ENCODE measurements at regions not wholly inside any gene's neighbourhood (a gene's known extent, or its start where the extent isn't known, plus 50 kb on each side); places are given as distances from the start of the nearest gene placed in this dataset.

- TF ChIP-seq ZNF830 (tag by site-specific recombination; IDR thresholded peaks at IDR 0.05; ENCODE audit: low read depth) (no peak), ZNF621 (tag by site-specific recombination; IDR thresholded peaks at IDR 0.05) (no peak), ZNF76 (tag by site-specific recombination; IDR thresholded peaks at IDR 0.05; ENCODE audit: borderline replicate concordance, low read depth) (no peak), HOXA7 (CRISPR knock-in tag; IDR thresholded peaks at IDR 0.05; ENCODE audit: borderline replicate concordance) (no peak), CTCF (tag by site-specific recombination; IDR thresholded peaks at IDR 0.05) (no peak), ZNF2 (tag by site-specific recombination; IDR thresholded peaks at IDR 0.05) (no peak), ZNF560 (tag by site-specific recombination; IDR thresholded peaks at IDR 0.05; ENCODE audit: borderline replicate concordance) (no peak)
Observed at GRCh38 chr9:31821583-31821982, 562.9 kb upstream of the ACO1 start (continued).

GRCh38 chr9:31823365-31823764 is 561.1 kb upstream of the ACO1 start:
- ChIA-PET POLR2A (no interaction called here), CTCF (no interaction called here)
- H3K27ac ChIP-seq (ENCODE audit: extremely low read depth, low read depth, low read length): no peak overlapping the region

GRCh38 chr9:31824860-31825259 is 559.6 kb upstream of the ACO1 start:
- Histone ChIP-seq H3K9me3 (ENCODE audit: control insufficient read depth, insufficient read depth, low read depth, low read length) (no peaks in the 10 kb centered on the region), H3K4me1 (ENCODE audit: control insufficient read depth, insufficient read depth, low read length) (no peaks in the 10 kb centered on the region), H3K27ac (ENCODE audit: extremely low read depth, low read depth, low read length) (no peak overlapping the region), H3K4me3 (ENCODE audit: low read depth, low read length) (no peak overlapping the region), H3K36me3 (ENCODE audit: control insufficient read depth in 2 of 2, insufficient read depth in 1 of 2, low read length in 2 of 2) (no peaks in the 10 kb centered on the region)
- TF ChIP-seq ZNF776 (tag by site-specific recombination; IDR thresholded peaks at IDR 0.05; ENCODE audit: borderline replicate concordance): no peak
- TF ChIP-seq SP2 (tag by site-specific recombination; IDR thresholded peaks at IDR 0.05): no peak
- no peak for TF ChIP-seq ZSCAN5A (tag by site-specific recombination; IDR thresholded peaks at IDR 0.05)
- CTCF ChIA-PET: interaction anchor here (0.7 kb wide), 1 partner anchor 22 kb away, joined by 3 read pairs; no protein-coding TSS in a partner anchor
- POLR2A ChIA-PET: no interaction called here

More at GRCh38 chr9:31823365-31823764, 561.1 kb upstream of the ACO1 start:
- Histone ChIP-seq H3K36me3 (ENCODE audit: control insufficient read depth in 2 of 2, insufficient read depth in 1 of 2, low read length in 2 of 2) (no peaks in the 10 kb centered on the region), H3K9me3 (ENCODE audit: control insufficient read depth, insufficient read depth, low read depth, low read length) (no peaks in the 10 kb centered on the region), H3K4me3 (ENCODE audit: low read depth, low read length) (no peak overlapping the region), H3K4me1 (ENCODE audit: control insufficient read depth, insufficient read depth, low read length) (no peaks in the 10 kb centered on the region)
- no peak for TF ChIP-seq BCL11A (tag by site-specific recombination; IDR thresholded peaks at IDR 0.05; ENCODE audit: low read depth)
- TF ChIP-seq ZNF24 (tag by site-specific recombination; IDR thresholded peaks at IDR 0.05): no peak
- no peak for TF ChIP-seq ZNF133 (tag by site-specific recombination; IDR thresholded peaks at IDR 0.05)
- TF ChIP-seq ZNF521 (tag by site-specific recombination; IDR thresholded peaks at IDR 0.05): no peak
- no peak for TF ChIP-seq ZNF571 (tag by site-specific recombination; IDR thresholded peaks at IDR 0.05)
- no peak for TF ChIP-seq ZNF48 (tag by site-specific recombination; IDR thresholded peaks at IDR 0.05)
- no peak for TF ChIP-seq ZNF664 (tag by site-specific recombination; IDR thresholded peaks at IDR 0.05)
- TF ChIP-seq ZNF132 (tag by site-specific recombination; IDR thresholded peaks at IDR 0.05; ENCODE audit: borderline replicate concordance): no peak
- no peak for TF ChIP-seq ZNF658 (tag by site-specific recombination; IDR thresholded peaks at IDR 0.05)
- TF ChIP-seq ZSCAN4 (tag by site-specific recombination; IDR thresholded peaks at IDR 0.05): no peak
- no peak for TF ChIP-seq ZNF530 (tag by site-specific recombination; IDR thresholded peaks at IDR 0.05; ENCODE audit: low read depth)
- TF ChIP-seq ZNF280D (tag by site-specific recombination; IDR thresholded peaks at IDR 0.05): no peak
- TF ChIP-seq GLIS2 (tag by site-specific recombination; IDR thresholded peaks at IDR 0.05): no peak

Data from HEK293 (cell line).